CD14-positive monocyte (primary cell): ENCODE measurements at regions not wholly inside any gene's neighbourhood (a gene's known extent, or its start where the extent isn't known, plus 50 kb on each side); places are given as distances from the start of the nearest gene placed in this dataset.

Experiments used
- DNase-seq, 3 donors: peaks; one replicate each; pipeline ENCODE4 v3.0.0-alpha.2; 2011 to 2022
- H2AFZ ChIP-seq: 2 replicates; pipeline ENCODE4 v1.6.0; 2012; ENCODE audit warnings: mild to moderate bottlenecking, low read depth, low read length, inconsistent platforms; ENCODE audit not compliant: insufficient read depth, poor library complexity, severe bottlenecking
- H3K27ac ChIP-seq, 2 donors: 1 replicate in 1 of 2; 2 replicates in 1 of 2; pipeline ENCODE4 v1.5.1; 2012 to 2013; ENCODE audit warnings: low read length in 2 of 2, control low read depth in 1 of 2, inconsistent platforms in 1 of 2, low read depth in 1 of 2, mild to moderate bottlenecking in 1 of 2
- H3K27me3 ChIP-seq, 2 donors: one replicate each; pipeline versions ENCODE4 v1.6.0 to v1.6.1; 2011 to 2013; ENCODE audit warnings: low read length in 2 of 2; ENCODE audit not compliant: control insufficient read depth in 2 of 2, insufficient read depth in 2 of 2
- H3K36me3 ChIP-seq, 2 donors: replicated peaks in 1 of 2; 1 replicate in 1 of 2; 2 replicates in 1 of 2; pipeline versions ENCODE4 v1.5.1 to v1.6.1; 2012 to 2013; ENCODE audit warnings: low read length in 2 of 2, control low read depth in 1 of 2, inconsistent platforms in 1 of 2, mild to moderate bottlenecking in 1 of 2; ENCODE audit not compliant: insufficient read depth in 2 of 2, control insufficient read depth in 1 of 2
- H3K4me1 ChIP-seq, 2 donors: 1 replicate in 1 of 2; 2 replicates in 1 of 2; pipeline versions ENCODE4 v1.5.1 to v1.6.1; 2012 to 2013; ENCODE audit warnings: low read length in 2 of 2, control low read depth in 1 of 2, inconsistent platforms in 1 of 2, mild to moderate bottlenecking in 1 of 2, moderate library complexity in 1 of 2; ENCODE audit not compliant: insufficient read depth in 2 of 2, control insufficient read depth in 1 of 2
- H3K4me2 ChIP-seq: replicated peaks from 2 replicates; pipeline ENCODE3; 2012; ENCODE audit warnings: low read length, moderate library complexity, mild to moderate bottlenecking; ENCODE audit not compliant: poor library complexity, severe bottlenecking; ENCODE audit errors: extremely low read depth
- H3K4me3 ChIP-seq, 3 experiments: fragments of 200-600 bp in 1 of 3; sonication (generic) in 1 of 3; replicated peaks in 1 of 3; 1 replicate in 2 of 3; 2 replicates in 1 of 3; pipeline ENCODE4 v1.5.1; 2011 to 2013; ENCODE audit warnings: low read length in 3 of 3, mild to moderate bottlenecking in 3 of 3, control low read depth in 2 of 3, low read depth in 2 of 3, inconsistent platforms in 1 of 3, moderate library complexity in 1 of 3
- H3K79me2 ChIP-seq: 2 replicates; pipeline ENCODE4 v1.6.0; 2012; ENCODE audit warnings: mild to moderate bottlenecking, control low read depth, inconsistent platforms, low read length, moderate library complexity; ENCODE audit not compliant: insufficient read depth
- H3K9ac ChIP-seq: 2 replicates; pipeline ENCODE4 v1.6.0; 2017; ENCODE audit warnings: low read length, mild to moderate bottlenecking; ENCODE audit not compliant: insufficient read depth, poor library complexity, severe bottlenecking
- H3K9me3 ChIP-seq, 2 donors: replicated peaks in 1 of 2; 1 replicate in 1 of 2; 2 replicates in 1 of 2; pipeline versions ENCODE4 v1.5.1 to v1.6.1; 2012 to 2013; ENCODE audit warnings: low read length in 2 of 2, control low read depth in 1 of 2; ENCODE audit not compliant: control insufficient read depth in 1 of 2, insufficient read depth in 1 of 2
- H4K20me1 ChIP-seq: 2 replicates; pipeline ENCODE4 v1.6.0; 2012; ENCODE audit warnings: mild to moderate bottlenecking, low read length, control low read depth, moderate library complexity; ENCODE audit not compliant: insufficient read depth
- H3K27ac Mint-ChIP-seq, 7 donors: one replicate each; pipeline ENCODE4 v1.8.0; 2020; ENCODE audit warnings: mild to moderate bottlenecking in 7 of 7, mixed read lengths in 7 of 7, moderate library complexity in 6 of 7, inconsistent platforms in 2 of 7
- H3K27me3 Mint-ChIP-seq, 3 donors: one replicate each; pipeline ENCODE4 v1.8.0; 2021 to 2022; ENCODE audit warnings: low read depth in 3 of 3, mild to moderate bottlenecking in 3 of 3, mixed read lengths in 3 of 3, moderate library complexity in 3 of 3, inconsistent platforms in 1 of 3
- H3K36me3 Mint-ChIP-seq, 2 donors: one replicate each; pipeline ENCODE4 v1.8.0; 2020; ENCODE audit warnings: mixed read lengths in 2 of 2, inconsistent platforms in 1 of 2, mild to moderate bottlenecking in 1 of 2
- H3K4me1 Mint-ChIP-seq: one replicate; pipeline ENCODE4 v1.8.0; 2020; ENCODE audit warnings: mild to moderate bottlenecking, mixed read lengths
- H3K4me3 Mint-ChIP-seq, 2 donors: one replicate each; pipeline ENCODE4 v1.8.0; 2020; ENCODE audit warnings: mild to moderate bottlenecking in 2 of 2, mixed read lengths in 2 of 2, moderate library complexity in 1 of 2
- H3K9me3 Mint-ChIP-seq, 7 donors: one replicate each; pipeline ENCODE4 v1.8.0; 2020 to 2022; ENCODE audit warnings: mixed read lengths in 7 of 7, mild to moderate bottlenecking in 6 of 7, moderate library complexity in 6 of 7, inconsistent platforms in 2 of 7
- CTCF ChIP-seq: fragments of 200-600 bp; IDR thresholded peaks from one replicate; pipeline ENCODE4 v1.8.0; 2022; ENCODE audit warnings: antibody characterized with exemption, mild to moderate bottlenecking
- WGBS: methylation state at CpG from one replicate; pipeline ENCODE4 v1.1.5; 2013; ENCODE audit warnings: missing lambda C conversion rate; ENCODE audit not compliant: insufficient coverage; 5-methylcytosine and 5-hydroxymethylcytosine counted together
- intact Hi-C, 2 donors: fragments of 100-400 bp; cut with micrococcal nuclease; formaldehyde crosslinking; loops; one replicate each; pipeline versions ENCODE4 v1.15.0 to v1.15.1; 2023

- Mint-ChIP-seq H3K27ac (no peak overlapping the region), H3K9me3 (peaks cover 0 to 19% (median 8%) of the 10 kb centered on the region in 7 donors), H3K4me3 (no peak overlapping the region), H3K27me3 (peaks cover 0 to 10% (median 7%) of the 10 kb centered on the region in 3 donors), H3K36me3 (no peaks in the 10 kb centered on the region), H3K4me1 (no peaks in the 10 kb centered on the region)
- Histone ChIP-seq H3K27ac (no peak overlapping the region), H3K27me3 (no peaks in the 10 kb centered on the region), H3K36me3 (no peaks in the 10 kb centered on the region), H3K9ac (no peak overlapping the region), H3K9me3 (no peaks in the 10 kb centered on the region), H3K4me3 (no peak overlapping the region), H4K20me1 (no peaks in the 10 kb centered on the region), H3K4me1 (no peaks in the 10 kb centered on the region), H2AFZ (no peak overlapping the region), H3K4me2 (no peak overlapping the region), H3K79me2 (no peaks in the 10 kb centered on the region)
- TF ChIP-seq CTCF, result no peak
- WGBS, result no CpG with 5 or more reads among the region's 1 CpG
- no peak for DNase-seq
- intact Hi-C loops, result no loop called here
These were observed 143.0 kb downstream of the CARTPT start for GRCh38 chr5:71862087-71862486.

DNA sequence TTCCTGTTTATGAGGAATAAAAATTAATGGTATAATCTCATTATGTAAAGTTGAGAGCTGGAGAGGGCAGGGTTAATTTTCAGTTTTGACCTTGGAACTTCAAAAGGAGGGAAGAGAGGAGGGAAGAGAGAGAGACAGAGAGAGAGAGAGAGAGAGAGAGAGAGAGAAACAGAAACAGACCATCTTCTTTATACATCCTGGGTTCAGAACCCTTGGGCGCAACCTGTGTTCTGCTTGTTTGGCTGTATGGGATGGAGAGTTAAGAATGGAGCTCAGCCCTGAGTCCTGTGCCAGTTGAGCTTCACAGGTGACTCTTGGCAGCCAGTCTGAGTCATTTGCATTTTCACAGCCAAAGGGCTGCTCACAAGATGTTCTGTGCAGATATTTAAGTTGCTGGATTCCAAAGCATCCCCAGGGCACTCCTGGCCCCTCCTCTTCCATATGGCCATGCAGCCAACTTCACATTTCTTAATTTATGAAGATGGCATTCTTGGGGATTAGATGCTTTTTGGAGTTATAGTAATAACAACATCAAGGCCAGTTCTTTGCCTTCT is 143.5 kb downstream of the CARTPT start:
- WGBS, result no CpG with 5 or more reads among the region's 1 CpG
- H3K36me3 ChIP-seq, result no peaks in the 10 kb centered on the region
- H3K27ac ChIP-seq, result no peak overlapping the region
- no peak overlapping the region for H3K4me3 ChIP-seq
- H3K27me3 Mint-ChIP-seq, result peaks cover 0 to 10% (median 7%) of the 10 kb centered on the region in 3 donors
- H3K4me2 ChIP-seq, result no peak overlapping the region
- no peak overlapping the region for H3K27ac Mint-ChIP-seq
- H2AFZ ChIP-seq, result no peak overlapping the region
- no peaks in the 10 kb centered on the region for H3K9me3 ChIP-seq
- DNase-seq, result no peak
- peaks cover 0 to 17% (median 7%) of the 10 kb centered on the region in 7 donors for H3K9me3 Mint-ChIP-seq
- H4K20me1 ChIP-seq, result no peaks in the 10 kb centered on the region
- H3K36me3 Mint-ChIP-seq, result no peaks in the 10 kb centered on the region
- no peaks in the 10 kb centered on the region for H3K27me3 ChIP-seq
- no peaks in the 10 kb centered on the region for H3K79me2 ChIP-seq
- no peak for TF ChIP-seq CTCF
- intact Hi-C loops, result no loop called here
- H3K4me1 ChIP-seq, result no peaks in the 10 kb centered on the region
- H3K4me1 Mint-ChIP-seq, result no peaks in the 10 kb centered on the region
- H3K9ac ChIP-seq, result no peak overlapping the region
- no peak overlapping the region for H3K4me3 Mint-ChIP-seq
